K562 (cell line): ENCODE measurements at regions not wholly inside any gene's neighbourhood (a gene's known extent, or its start where the extent isn't known, plus 50 kb on each side); places are given as distances from the start of the nearest gene placed in this dataset.

ENCODE experiments used
- COPS2 ChIP-seq: fragments of 450-650 bp; conservative IDR thresholded peaks from 2 replicates; pipeline ENCODE4 v1.6.1; 2016; ENCODE audit warnings: mild to moderate bottlenecking, moderate library complexity
- DNMT1 ChIP-seq: fragments of 450-650 bp; IDR thresholded peaks from 2 replicates; pipeline ENCODE4 v1.6.1; 2016; ENCODE audit warnings: antibody characterized with exemption, mild to moderate bottlenecking
- ETV5 ChIP-seq: sonication (generic); formaldehyde crosslinking; IDR thresholded peaks from 2 replicates; pipeline ENCODE4 v1.4.0; 2020; ENCODE audit warnings: low read depth, mild to moderate bottlenecking, missing genetic modification reagents
- HNRNPLL ChIP-seq: fragments of 200-400 bp; formaldehyde crosslinking; IDR thresholded peaks from 2 replicates; pipeline ENCODE4 v1.6.1; 2017; ENCODE audit warnings: low read length, low read depth, mild to moderate bottlenecking; ENCODE audit not compliant: poor library complexity, severe bottlenecking
- POLR2AphosphoS2 ChIP-seq: IDR thresholded peaks from 2 replicates; pipeline ENCODE4 v1.6.1; 2012; ENCODE audit warnings: low read length, improper control_type of control experiment
- RAD21 ChIP-seq, 2 experiments: fragments of 250-450 bp in 1 of 2; fragments of 450-650 bp in 1 of 2; sonication (Bioruptor Pico) in 1 of 2; formaldehyde crosslinking in 1 of 2; IDR thresholded peaks in 1 of 2; conservative IDR thresholded peaks in 1 of 2; 2 replicates each; pipeline versions ENCODE4 v1.4.0 to v1.8.0; 2020 to 2022; ENCODE audit warnings: mild to moderate bottlenecking in 2 of 2, moderate library complexity in 1 of 2
- YY1 ChIP-seq, 3 experiments: IDR thresholded peaks; 2 replicates each; pipeline ENCODE4 v1.6.1; 2011; ENCODE audit warnings: low read length in 2 of 3, mild to moderate bottlenecking in 2 of 3, moderate library complexity in 2 of 3, borderline replicate concordance in 1 of 3, control low read depth in 1 of 3, low read depth in 1 of 3; ENCODE audit not compliant: insufficient read depth in 3 of 3, insufficient replicate concordance in 2 of 3, control insufficient read depth in 1 of 3, insufficient read length in 1 of 3; ENCODE audit errors: extremely low read depth in 1 of 3
- ZNF24 ChIP-seq: fragments of 450-650 bp; IDR thresholded peaks from 2 replicates; pipeline ENCODE4 v1.6.1; 2016
- ZSCAN32 ChIP-seq: fragments of 450-650 bp; formaldehyde crosslinking; IDR thresholded peaks from 2 replicates; pipeline ENCODE4 v1.4.0; 2020; ENCODE audit warnings: mild to moderate bottlenecking, moderate library complexity
- TF ChIP-seq, protein P1 (sequence below), 2 experiments: fragments of 450-650 bp; formaldehyde crosslinking in 1 of 2; IDR thresholded peaks; 2 replicates each; pipeline versions ENCODE4 v1.4.0 to v1.6.1; 2014 to 2020; ENCODE audit warnings: mild to moderate bottlenecking in 2 of 2, borderline replicate concordance in 1 of 2, low read depth in 1 of 2
- TF ChIP-seq, protein P2 (sequence below): IDR thresholded peaks from 3 replicates; pipeline ENCODE4 v1.6.1; 2011; ENCODE audit warnings: borderline replicate concordance, mild to moderate bottlenecking; ENCODE audit not compliant: insufficient read length, insufficient read depth
- TF ChIP-seq, protein P3 (sequence below), 3 experiments: IDR thresholded peaks in 2 of 3; conservative IDR thresholded peaks in 1 of 3; 2 replicates each; pipeline ENCODE4 v1.5.1; 2011 to 2012; ENCODE audit warnings: low read length in 3 of 3, mild to moderate bottlenecking in 3 of 3, control low read depth in 2 of 3, improper control_type of control experiment in 1 of 3, inconsistent platforms in 1 of 3, low read depth in 1 of 3, mixed read lengths in 1 of 3, moderate library complexity in 1 of 3; ENCODE audit not compliant: insufficient read depth in 2 of 3
- TF ChIP-seq, protein P4 (sequence below): fragments of 450-650 bp; IDR thresholded peaks from 2 replicates; pipeline ENCODE4 v1.7.1; 2018; ENCODE audit warnings: mild to moderate bottlenecking, low read depth; ENCODE audit not compliant: partially characterized antibody
- TF ChIP-seq, protein P5 (sequence below): sonication (generic); formaldehyde crosslinking; IDR thresholded peaks from 2 replicates; pipeline ENCODE4 v1.8.0; 2022; ENCODE audit warnings: mild to moderate bottlenecking, missing genetic modification reagents

DNA sequence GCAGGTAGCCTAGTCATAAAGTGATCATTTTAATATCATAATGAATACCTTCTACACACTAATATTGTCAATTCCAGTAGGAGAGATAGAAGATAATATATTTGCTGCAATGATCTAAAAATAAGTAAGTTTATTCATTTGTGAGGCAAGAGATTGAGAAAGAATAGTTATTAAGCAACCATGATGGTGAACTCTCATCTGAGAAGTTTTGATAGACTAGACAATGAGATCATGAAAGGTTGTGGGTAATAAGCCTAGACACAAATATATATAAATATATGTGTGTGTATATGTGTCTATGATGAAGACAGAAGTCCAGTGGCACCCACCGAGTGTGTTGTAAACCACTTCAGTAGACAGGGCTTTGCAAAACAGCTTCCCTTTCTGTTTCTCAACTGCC is 181.0 kb upstream of the CHST9 start:
- no peak for TF ChIP-seq DNMT1
- TF ChIP-seq, protein P1, sequence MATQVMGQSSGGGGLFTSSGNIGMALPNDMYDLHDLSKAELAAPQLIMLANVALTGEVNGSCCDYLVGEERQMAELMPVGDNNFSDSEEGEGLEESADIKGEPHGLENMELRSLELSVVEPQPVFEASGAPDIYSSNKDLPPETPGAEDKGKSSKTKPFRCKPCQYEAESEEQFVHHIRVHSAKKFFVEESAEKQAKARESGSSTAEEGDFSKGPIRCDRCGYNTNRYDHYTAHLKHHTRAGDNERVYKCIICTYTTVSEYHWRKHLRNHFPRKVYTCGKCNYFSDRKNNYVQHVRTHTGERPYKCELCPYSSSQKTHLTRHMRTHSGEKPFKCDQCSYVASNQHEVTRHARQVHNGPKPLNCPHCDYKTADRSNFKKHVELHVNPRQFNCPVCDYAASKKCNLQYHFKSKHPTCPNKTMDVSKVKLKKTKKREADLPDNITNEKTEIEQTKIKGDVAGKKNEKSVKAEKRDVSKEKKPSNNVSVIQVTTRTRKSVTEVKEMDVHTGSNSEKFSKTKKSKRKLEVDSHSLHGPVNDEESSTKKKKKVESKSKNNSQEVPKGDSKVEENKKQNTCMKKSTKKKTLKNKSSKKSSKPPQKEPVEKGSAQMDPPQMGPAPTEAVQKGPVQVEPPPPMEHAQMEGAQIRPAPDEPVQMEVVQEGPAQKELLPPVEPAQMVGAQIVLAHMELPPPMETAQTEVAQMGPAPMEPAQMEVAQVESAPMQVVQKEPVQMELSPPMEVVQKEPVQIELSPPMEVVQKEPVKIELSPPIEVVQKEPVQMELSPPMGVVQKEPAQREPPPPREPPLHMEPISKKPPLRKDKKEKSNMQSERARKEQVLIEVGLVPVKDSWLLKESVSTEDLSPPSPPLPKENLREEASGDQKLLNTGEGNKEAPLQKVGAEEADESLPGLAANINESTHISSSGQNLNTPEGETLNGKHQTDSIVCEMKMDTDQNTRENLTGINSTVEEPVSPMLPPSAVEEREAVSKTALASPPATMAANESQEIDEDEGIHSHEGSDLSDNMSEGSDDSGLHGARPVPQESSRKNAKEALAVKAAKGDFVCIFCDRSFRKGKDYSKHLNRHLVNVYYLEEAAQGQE (IDR thresholded peaks at IDR 0.05; ENCODE audit: borderline replicate concordance) = no peak
- TF ChIP-seq, protein P1 (CRISPR knock-in tag; IDR thresholded peaks at IDR 0.05; ENCODE audit: low read depth) = no peak
- TF ChIP-seq, protein P2, sequence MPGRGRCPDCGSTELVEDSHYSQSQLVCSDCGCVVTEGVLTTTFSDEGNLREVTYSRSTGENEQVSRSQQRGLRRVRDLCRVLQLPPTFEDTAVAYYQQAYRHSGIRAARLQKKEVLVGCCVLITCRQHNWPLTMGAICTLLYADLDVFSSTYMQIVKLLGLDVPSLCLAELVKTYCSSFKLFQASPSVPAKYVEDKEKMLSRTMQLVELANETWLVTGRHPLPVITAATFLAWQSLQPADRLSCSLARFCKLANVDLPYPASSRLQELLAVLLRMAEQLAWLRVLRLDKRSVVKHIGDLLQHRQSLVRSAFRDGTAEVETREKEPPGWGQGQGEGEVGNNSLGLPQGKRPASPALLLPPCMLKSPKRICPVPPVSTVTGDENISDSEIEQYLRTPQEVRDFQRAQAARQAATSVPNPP = no peak
- TF ChIP-seq, protein P3, sequence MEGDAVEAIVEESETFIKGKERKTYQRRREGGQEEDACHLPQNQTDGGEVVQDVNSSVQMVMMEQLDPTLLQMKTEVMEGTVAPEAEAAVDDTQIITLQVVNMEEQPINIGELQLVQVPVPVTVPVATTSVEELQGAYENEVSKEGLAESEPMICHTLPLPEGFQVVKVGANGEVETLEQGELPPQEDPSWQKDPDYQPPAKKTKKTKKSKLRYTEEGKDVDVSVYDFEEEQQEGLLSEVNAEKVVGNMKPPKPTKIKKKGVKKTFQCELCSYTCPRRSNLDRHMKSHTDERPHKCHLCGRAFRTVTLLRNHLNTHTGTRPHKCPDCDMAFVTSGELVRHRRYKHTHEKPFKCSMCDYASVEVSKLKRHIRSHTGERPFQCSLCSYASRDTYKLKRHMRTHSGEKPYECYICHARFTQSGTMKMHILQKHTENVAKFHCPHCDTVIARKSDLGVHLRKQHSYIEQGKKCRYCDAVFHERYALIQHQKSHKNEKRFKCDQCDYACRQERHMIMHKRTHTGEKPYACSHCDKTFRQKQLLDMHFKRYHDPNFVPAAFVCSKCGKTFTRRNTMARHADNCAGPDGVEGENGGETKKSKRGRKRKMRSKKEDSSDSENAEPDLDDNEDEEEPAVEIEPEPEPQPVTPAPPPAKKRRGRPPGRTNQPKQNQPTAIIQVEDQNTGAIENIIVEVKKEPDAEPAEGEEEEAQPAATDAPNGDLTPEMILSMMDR (IDR thresholded peaks at IDR 0.05 in 2 of 3, conservative IDR thresholded peaks at IDR 0.05 in 1 of 3; ENCODE audit: insufficient read depth in 2 of 3, low read depth in 1 of 3, low read length in 3 of 3) = no peak
- TF ChIP-seq ETV5 (CRISPR knock-in tag) = no peak
- no peak for TF ChIP-seq HNRNPLL
- TF ChIP-seq ZNF24 = no peak
- TF ChIP-seq, protein P4, sequence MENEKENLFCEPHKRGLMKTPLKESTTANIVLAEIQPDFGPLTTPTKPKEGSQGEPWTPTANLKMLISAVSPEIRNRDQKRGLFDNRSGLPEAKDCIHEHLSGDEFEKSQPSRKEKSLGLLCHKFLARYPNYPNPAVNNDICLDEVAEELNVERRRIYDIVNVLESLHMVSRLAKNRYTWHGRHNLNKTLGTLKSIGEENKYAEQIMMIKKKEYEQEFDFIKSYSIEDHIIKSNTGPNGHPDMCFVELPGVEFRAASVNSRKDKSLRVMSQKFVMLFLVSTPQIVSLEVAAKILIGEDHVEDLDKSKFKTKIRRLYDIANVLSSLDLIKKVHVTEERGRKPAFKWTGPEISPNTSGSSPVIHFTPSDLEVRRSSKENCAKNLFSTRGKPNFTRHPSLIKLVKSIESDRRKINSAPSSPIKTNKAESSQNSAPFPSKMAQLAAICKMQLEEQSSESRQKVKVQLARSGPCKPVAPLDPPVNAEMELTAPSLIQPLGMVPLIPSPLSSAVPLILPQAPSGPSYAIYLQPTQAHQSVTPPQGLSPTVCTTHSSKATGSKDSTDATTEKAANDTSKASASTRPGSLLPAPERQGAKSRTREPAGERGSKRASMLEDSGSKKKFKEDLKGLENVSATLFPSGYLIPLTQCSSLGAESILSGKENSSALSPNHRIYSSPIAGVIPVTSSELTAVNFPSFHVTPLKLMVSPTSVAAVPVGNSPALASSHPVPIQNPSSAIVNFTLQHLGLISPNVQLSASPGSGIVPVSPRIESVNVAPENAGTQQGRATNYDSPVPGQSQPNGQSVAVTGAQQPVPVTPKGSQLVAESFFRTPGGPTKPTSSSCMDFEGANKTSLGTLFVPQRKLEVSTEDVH = no peak
- no peak for TF ChIP-seq YY1 (IDR thresholded peaks at IDR 0.05; ENCODE audit: borderline replicate concordance in 1 of 3, control insufficient read depth in 1 of 3, extremely low read depth in 1 of 3, insufficient read depth in 3 of 3, insufficient read length in 1 of 3, insufficient replicate concordance in 2 of 3, low read depth in 1 of 3, low read length in 2 of 3)
- TF ChIP-seq ZSCAN32 = no peak
- no peak for TF ChIP-seq POLR2AphosphoS2
- TF ChIP-seq, protein P5, sequence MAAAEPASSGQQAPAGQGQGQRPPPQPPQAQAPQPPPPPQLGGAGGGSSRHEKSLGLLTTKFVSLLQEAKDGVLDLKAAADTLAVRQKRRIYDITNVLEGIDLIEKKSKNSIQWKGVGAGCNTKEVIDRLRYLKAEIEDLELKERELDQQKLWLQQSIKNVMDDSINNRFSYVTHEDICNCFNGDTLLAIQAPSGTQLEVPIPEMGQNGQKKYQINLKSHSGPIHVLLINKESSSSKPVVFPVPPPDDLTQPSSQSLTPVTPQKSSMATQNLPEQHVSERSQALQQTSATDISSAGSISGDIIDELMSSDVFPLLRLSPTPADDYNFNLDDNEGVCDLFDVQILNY = no peak
- no peak for TF ChIP-seq RAD21 (CRISPR knock-in tag; conservative IDR thresholded peaks at IDR 0.05 in 1 of 2, IDR thresholded peaks at IDR 0.05 in 1 of 2)
- TF ChIP-seq COPS2 = no peak
